Spleen (tissue), 11 donors: ENCODE measurements at regions not wholly inside any gene's neighbourhood (a gene's known extent, or its start where the extent isn't known, plus 50 kb on each side); places are given as distances from the start of the nearest gene placed in this dataset.

Source experiments
- DNase-seq: peaks from one replicate; pipeline ENCODE4 v3.0.0-alpha.2; 2020
- H3K27ac ChIP-seq, 8 donors: fragments of 200-600 bp; sonication (generic) in 7 of 8; 1 replicate in 4 of 8; 2 replicates in 4 of 8; pipeline versions ENCODE4 v1.5.0 to v1.8.0; 2016 to 2021; ENCODE audit warnings: inconsistent platforms in 4 of 8, mild to moderate bottlenecking in 4 of 8, moderate library complexity in 1 of 8
- H3K27me3 ChIP-seq, 7 donors: fragments of 200-600 bp; sonication (generic) in 6 of 7; replicated peaks in 1 of 7; 1 replicate in 4 of 7; 2 replicates in 3 of 7; pipeline versions ENCODE4 v1.5.0 to v1.8.0; 2016 to 2021; ENCODE audit warnings: inconsistent platforms in 3 of 7, mild to moderate bottlenecking in 1 of 7
- H3K36me3 ChIP-seq, 6 donors: fragments of 200-600 bp; sonication (generic) in 5 of 6; 1 replicate in 4 of 6; 2 replicates in 2 of 6; pipeline versions ENCODE4 v1.5.0 to v1.8.0; 2016 to 2021; ENCODE audit warnings: inconsistent platforms in 2 of 6
- H3K4me1 ChIP-seq, 6 donors: fragments of 200-600 bp; sonication (generic) in 5 of 6; 1 replicate in 3 of 6; 2 replicates in 3 of 6; pipeline versions ENCODE4 v1.5.0 to v1.8.0; 2016 to 2021; ENCODE audit warnings: inconsistent platforms in 3 of 6
- H3K4me3 ChIP-seq, 8 donors: fragments of 200-600 bp; sonication (generic) in 7 of 8; 1 replicate in 4 of 8; 2 replicates in 4 of 8; pipeline versions ENCODE4 v1.5.0 to v1.8.0; 2016 to 2021; ENCODE audit warnings: inconsistent platforms in 4 of 8, mild to moderate bottlenecking in 4 of 8, moderate library complexity in 2 of 8
- H3K9me3 ChIP-seq, 8 donors: fragments of 200-600 bp; sonication (generic) in 7 of 8; 1 replicate in 4 of 8; 2 replicates in 4 of 8; pipeline versions ENCODE4 v1.5.0 to v1.8.0; 2016 to 2021; ENCODE audit warnings: inconsistent platforms in 4 of 8
- POLR2A ChIP-seq, 3 donors: fragments of 450-650 bp; IDR thresholded peaks; one replicate each; pipeline ENCODE4 v1.5.1; 2017; ENCODE audit warnings: antibody characterized with exemption in 3 of 3, mild to moderate bottlenecking in 1 of 3
- POLR2AphosphoS5 ChIP-seq, 3 donors: sonication (generic); formaldehyde crosslinking; IDR thresholded peaks; one replicate each; pipeline ENCODE4 v1.5.1; 2017; ENCODE audit warnings: antibody characterized with exemption in 3 of 3
- WGBS, 5 donors: extraction: QIAGEN DNeasy Blood & Tissue Kit in 3 of 5; methylation state at CpG; one replicate each; pipeline versions ENCODE4 v1.1.5 to v1.1.7; 2013 to 2018; 5-methylcytosine and 5-hydroxymethylcytosine counted together
- intact Hi-C: fragments of 100-400 bp; cut with DNase I; formaldehyde crosslinking; loops from one replicate; pipeline ENCODE4 v1.15.0; 2023; ENCODE audit warnings: low total_unique reads
- TF ChIP-seq, protein P1 (sequence below), 11 experiments: fragments of 200-600 bp in 7 of 11; fragments of 450-650 bp in 4 of 11; sonication (generic) in 4 of 11; IDR thresholded peaks in 8 of 11; conservative IDR thresholded peaks in 3 of 11; 1 replicate in 7 of 11; 2 replicates in 4 of 11; pipeline versions ENCODE4 v1.4.0 to v1.8.0; 2016 to 2021; ENCODE audit warnings: antibody characterized with exemption in 11 of 11, inconsistent platforms in 4 of 11, mild to moderate bottlenecking in 1 of 11
- donor health status: healthy with polysubstance abuse.
- donor health status: DM: no; HTN: no; CAD: no; lungs with moderate emphysema.
- donor health status: DM: no; HTN: no; CAD: no.
- donor health status: Bipolar disorder and iron deficiency.
- donor health status: healthy.
- donor health status: DM: no; HTN: no; CAD: no.
- donor health status: DM: yes; HTN: yes; CAD: no.

DNA sequence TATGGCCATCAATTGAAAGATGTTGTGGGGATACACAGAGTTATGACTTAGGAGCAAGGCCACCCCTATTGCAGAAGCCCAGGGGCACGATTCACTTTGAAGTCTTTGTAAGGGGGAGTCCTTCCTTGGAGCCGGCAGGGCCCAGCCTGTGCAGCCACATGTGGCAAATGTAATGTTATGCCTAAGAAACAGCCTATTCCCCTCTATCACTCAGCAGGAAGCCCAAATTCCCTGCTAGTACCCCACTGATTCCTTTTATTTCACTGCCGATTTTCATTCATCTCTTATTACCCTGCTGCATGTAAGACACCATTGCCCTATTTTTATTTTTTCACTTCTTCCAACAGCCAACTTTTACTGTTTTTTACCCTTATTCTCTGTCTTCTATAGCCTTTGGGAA lies 233.2 kb downstream of the PMP22 start:
- intact Hi-C loops = no loop called here
- Histone ChIP-seq H3K4me1 (no peaks in the 10 kb centered on the region), H3K36me3 (no peaks in the 10 kb centered on the region), H3K9me3 (no peaks in the 10 kb centered on the region), H3K4me3 (no peak overlapping the region), H3K27ac (no peak overlapping the region), H3K27me3 (peaks cover 0 to 6% (median 0%) of the 10 kb centered on the region in 7 donors)
- no peak for DNase-seq
- TF ChIP-seq POLR2A (IDR thresholded peaks at IDR 0.05) (no peak), POLR2AphosphoS5 (IDR thresholded peaks at IDR 0.05) (no peak)
- WGBS, 5 donors = 70 to 74% (median 71%) methylated on average over 3 of the region's 3 CpGs

- Histone ChIP-seq H3K4me1 (no peaks in the 10 kb centered on the region), H3K9me3 (no peaks in the 10 kb centered on the region), H3K4me3 (no peak overlapping the region), H3K27ac (no peak overlapping the region), H3K36me3 (no peaks in the 10 kb centered on the region), H3K27me3 (peaks cover 0 to 6% (median 0%) of the 10 kb centered on the region in 7 donors)
- 67 to 89% (median 81%) methylated on average over 1 of the region's 1 CpG for WGBS, 5 donors
- no peak for TF ChIP-seq POLR2AphosphoS5 (IDR thresholded peaks at IDR 0.05)
- TF ChIP-seq POLR2A (IDR thresholded peaks at IDR 0.05) = no peak
- TF ChIP-seq, protein P1, sequence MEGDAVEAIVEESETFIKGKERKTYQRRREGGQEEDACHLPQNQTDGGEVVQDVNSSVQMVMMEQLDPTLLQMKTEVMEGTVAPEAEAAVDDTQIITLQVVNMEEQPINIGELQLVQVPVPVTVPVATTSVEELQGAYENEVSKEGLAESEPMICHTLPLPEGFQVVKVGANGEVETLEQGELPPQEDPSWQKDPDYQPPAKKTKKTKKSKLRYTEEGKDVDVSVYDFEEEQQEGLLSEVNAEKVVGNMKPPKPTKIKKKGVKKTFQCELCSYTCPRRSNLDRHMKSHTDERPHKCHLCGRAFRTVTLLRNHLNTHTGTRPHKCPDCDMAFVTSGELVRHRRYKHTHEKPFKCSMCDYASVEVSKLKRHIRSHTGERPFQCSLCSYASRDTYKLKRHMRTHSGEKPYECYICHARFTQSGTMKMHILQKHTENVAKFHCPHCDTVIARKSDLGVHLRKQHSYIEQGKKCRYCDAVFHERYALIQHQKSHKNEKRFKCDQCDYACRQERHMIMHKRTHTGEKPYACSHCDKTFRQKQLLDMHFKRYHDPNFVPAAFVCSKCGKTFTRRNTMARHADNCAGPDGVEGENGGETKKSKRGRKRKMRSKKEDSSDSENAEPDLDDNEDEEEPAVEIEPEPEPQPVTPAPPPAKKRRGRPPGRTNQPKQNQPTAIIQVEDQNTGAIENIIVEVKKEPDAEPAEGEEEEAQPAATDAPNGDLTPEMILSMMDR (IDR thresholded peaks at IDR 0.05 in 8 of 11, conservative IDR thresholded peaks at IDR 0.05 in 3 of 11) = no peak
- intact Hi-C loops = no loop called here
- no peak for DNase-seq
Measured at GRCh38 chr17:15029469-15029868, 235.7 kb downstream of the PMP22 start.

DNA sequence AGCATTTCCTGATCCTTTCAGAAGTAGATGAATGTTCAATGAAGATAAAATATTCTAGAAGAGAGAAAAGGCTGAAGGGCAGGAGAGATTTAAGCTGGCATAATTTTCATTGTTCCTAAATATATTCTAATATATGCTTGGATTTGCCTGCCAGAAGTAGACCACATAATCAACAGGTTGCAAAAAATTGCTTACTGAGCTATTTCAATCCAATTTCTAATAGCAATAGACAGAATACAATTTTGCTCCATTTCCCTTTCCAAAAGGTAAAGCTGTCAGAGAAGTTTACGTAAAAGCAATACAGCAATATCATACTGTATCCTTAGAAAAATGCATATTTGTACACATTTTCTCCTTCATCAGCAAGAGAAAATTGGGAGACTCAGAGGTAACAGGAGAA lies 237.3 kb downstream of the PMP22 start:
- DNase-seq = no peak
- TF ChIP-seq POLR2AphosphoS5 (IDR thresholded peaks at IDR 0.05) (no peak), POLR2A (IDR thresholded peaks at IDR 0.05) (no peak)
- TF ChIP-seq, protein P1 (IDR thresholded peaks at IDR 0.05 in 8 of 11, conservative IDR thresholded peaks at IDR 0.05 in 3 of 11) = no peak
- Histone ChIP-seq H3K4me3 (no peak overlapping the region), H3K27me3 (peaks cover 0 to 6% (median 0%) of the 10 kb centered on the region in 7 donors), H3K9me3 (peaks cover 0 to under 1% (median 0%) of the 10 kb centered on the region in 8 donors), H3K27ac (peak overlapping the region in 4 of 8 donors; percentile 10 to 67 (median 38)), H3K36me3 (no peaks in the 10 kb centered on the region), H3K4me1 (no peaks in the 10 kb centered on the region)
- WGBS, 5 donors = 92 to 100% (median 94%) methylated on average over 1 of the region's 1 CpG
- intact Hi-C loops = no loop called here

DNA sequence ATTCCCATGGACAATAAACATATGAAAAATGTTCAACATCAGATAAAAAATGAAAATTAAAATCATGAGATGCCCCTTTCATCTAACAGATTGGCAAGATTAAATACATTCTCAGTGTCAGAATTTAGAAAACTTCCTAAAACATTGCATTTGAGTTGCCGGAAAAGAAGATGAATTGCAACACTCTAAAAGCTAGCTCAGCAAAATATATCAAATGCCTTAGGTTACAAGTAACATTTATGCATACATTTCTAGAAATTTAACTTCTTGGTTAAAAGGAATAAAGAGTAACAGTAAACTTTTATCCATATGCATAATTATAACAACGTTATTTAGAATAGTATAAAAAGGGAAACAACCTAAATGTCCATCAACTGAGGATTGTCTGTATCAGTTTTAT lies 239.0 kb downstream of the PMP22 start:
- TF ChIP-seq, protein P1 (IDR thresholded peaks at IDR 0.05 in 8 of 11, conservative IDR thresholded peaks at IDR 0.05 in 3 of 11) = no peak
- no peak for TF ChIP-seq POLR2A (IDR thresholded peaks at IDR 0.05)
- no peak for TF ChIP-seq POLR2AphosphoS5 (IDR thresholded peaks at IDR 0.05)

More for the DNA sequence above, 239.0 kb downstream of the PMP22 start:
- Histone ChIP-seq H3K27ac (peak overlapping the region in 4 of 8 donors; percentile 10 to 67 (median 32)), H3K4me3 (no peak overlapping the region), H3K4me1 (no peaks in the 10 kb centered on the region), H3K36me3 (no peaks in the 10 kb centered on the region), H3K27me3 (no peaks in the 10 kb centered on the region), H3K9me3 (peaks cover 0 to 7% (median 0%) of the 10 kb centered on the region in 8 donors)
- no peak for DNase-seq
- 51 to 66% (median 64%) methylated on average over 2 of the region's 2 CpGs for WGBS, 5 donors
- intact Hi-C loops = no loop called here
